GM18907 (cell line): ENCODE measurements at regions not wholly inside any gene's neighbourhood (a gene's known extent, or its start where the extent isn't known, plus 50 kb on each side); places are given as distances from the start of the nearest gene placed in this dataset.

Experiments used
- ATAC-seq: cut with Tn5 transposase; IDR thresholded peaks from one replicate; pipeline ENCODE4 v1.9.1; 2021; ENCODE audit warnings: mild to moderate bottlenecking, moderate library complexity; ENCODE audit not compliant: unreplicated experiment

DNA sequence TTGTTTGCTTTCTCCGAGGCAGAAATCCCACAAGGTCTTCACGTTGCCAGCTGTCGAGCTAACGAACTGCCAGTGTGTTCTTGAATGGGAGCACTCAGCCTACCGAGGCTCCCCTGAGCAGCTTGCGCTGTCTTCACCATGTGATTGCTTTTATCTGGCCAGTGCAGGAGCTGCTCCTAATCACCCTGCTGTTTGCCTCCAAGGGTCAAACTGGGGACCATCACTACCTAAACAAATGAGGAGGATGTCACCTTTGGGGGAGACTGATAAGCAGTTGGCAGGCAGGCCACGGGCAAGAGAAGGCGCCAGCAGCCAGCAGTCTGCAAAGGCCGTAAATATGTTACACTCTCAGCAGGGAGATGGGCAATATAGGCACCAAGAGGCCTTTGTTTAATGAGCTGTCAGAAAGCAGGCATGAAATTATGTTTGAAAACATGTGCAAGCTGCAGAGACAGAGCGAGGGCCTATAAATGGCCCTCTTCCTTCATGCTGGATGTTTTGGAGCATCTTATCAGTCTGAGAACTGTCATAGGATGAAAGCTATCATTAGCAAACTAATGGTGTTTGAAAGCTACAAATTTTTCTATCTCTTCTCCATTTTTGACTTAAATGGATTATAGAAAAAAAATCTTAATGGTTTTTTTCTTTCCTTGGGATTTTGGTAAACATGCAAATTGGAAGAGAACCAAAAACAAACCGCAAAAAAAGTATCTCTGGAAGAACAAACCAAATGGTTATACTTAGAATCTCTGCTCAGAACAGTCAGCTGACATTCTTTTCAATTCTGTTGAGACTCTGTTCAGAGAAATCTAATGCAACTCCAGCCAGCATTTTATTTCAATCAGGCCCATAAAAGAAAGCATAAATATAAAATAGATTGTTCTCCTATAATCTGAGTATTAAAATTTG lies 267.3 kb upstream of the NPVF start:
- no peak for ATAC-seq

DNA sequence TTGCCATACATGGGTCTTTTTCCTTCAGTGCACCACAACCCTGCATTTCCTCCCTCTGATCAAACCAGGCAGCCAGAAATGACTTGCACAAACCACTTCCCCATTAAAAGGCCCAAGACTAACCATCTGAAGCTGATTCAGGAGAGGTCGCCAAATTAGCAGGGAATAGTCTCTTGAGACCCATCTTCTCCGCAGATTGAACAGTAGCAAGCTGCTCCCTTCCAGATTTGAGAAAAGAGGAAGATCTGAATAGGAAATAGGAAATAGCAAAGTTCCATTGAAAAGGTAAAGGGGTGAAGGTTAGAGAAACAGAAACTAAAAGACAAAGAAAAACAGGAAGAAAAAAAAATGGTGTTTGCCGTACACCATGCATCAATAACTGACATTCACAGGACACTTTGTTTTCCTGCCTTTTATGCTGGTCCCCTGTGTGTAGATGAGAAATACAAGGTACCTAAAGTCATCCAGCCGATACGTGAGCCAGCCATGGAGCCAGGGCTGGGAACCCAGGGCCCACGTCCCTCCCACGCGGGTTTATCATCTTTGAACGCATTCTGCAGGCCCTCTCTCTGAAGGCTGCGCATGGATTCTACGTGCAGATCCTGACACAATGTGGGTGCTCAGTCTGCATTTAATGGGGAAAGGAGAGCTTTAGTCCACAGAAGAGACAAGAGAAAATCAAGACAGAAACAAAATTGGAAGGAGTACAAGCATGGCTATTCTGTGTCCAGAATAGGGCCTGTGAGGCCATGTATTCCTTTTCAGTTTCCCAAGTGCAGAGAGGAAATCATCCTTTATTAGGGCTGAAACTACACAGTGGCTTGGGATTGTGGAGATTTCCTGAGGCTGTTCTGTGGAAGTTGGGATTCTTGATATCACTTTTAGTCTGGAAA lies 268.4 kb upstream of the NPVF start:
- peak; percentile 86 for ATAC-seq

DNA sequence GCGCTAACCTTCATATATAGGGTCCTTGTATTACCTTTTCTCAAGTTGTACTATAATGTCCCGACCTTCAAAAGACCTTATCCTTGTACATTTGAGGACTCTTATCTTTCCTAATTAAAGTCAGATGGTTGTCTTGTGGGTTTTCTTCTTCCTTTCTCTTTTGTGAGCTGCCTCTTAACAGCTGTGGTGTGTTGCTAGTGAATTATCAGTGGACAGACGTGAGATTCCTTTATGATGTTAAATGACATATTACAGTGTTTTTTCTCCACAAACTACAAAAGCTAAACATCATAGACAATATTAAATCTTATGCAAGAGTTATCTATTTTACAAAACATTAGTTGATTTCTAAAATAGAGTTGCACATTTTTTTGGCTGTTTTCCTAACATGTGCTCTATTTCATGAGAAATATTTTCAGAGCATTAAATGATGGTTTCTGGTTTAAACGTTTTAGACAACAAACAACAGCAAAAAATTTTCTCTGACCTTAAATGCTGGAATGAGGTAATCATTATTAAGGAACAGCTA lies 272.2 kb upstream of the NPVF start:
- ATAC-seq: no peak

DNA sequence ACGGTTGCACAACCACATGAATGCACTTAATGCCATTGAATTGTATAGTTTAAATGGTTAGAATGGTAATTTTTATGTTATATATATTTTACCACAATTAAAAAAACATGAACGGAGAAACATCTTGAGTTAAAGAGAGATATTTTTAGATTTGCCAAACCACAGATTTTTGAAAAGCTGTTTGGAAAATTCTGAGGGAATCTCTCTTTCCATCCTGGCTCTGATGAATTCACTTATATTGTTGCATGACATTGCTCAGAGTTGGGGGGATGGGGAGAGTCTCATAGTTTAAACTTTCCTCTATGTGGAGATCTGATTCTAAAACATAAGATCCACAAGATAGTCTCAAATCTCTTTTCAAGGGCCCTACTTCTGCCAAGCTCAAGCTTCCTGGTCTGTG lies 275.0 kb upstream of the NPVF start:
- ATAC-seq: no peak

DNA sequence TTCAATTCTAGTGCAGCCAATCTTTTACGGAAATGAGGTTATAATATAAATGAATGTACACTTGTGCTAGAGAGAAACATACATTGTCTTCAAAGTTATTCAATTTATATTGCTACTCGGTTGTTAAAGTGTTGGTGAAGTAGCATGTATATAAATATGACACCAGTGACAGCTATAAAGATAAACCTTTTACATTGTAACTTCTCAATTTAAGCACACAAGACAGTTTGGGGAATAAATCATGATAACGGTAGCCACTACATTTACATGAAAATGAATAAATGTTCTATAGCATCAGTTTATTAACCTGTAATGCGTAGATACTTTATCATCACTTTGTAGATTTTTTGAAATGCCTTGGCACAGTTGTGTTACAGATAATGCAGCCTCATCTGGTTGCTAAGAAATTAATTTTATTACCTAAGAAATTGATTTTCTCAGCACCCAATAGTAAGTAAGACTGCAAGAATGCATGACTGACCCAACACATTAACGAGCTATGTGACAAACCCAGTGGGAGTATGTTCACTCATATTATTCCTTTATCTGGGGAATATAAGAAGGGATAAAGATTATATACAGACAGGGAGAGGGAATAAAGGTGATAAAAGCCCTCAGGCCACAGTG lies 283.9 kb upstream of the NPVF start:
- no peak for ATAC-seq

DNA sequence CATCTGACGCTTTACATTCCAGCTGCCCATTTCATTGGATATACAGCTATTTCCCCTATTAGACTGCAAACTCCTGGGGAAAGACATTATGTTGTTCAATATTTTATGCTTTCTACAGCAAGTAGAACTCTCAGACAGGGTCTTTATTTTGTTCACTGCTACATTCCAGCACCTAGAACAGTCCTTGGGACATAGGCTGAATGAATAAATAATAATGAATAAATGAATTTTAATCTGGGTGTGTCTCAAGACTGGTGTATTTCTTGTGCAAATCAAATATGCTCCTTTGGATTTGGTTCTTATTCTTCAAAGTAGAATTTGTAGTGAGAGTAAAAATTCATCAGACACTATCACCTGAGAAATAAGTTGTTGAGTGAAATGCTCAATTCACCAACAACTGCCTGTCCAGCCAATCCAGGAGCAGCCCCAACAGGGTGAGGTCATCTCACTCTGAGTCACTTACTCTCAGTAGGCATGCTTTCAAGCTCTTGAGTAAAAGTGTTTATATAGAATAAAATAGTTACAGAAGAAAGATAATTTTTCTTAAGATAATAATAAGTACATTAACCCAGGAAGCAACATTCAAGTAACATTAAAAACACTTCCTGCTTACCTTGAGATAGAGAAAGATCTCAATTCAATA lies 287.5 kb upstream of the NPVF start:
- ATAC-seq: no peak

DNA sequence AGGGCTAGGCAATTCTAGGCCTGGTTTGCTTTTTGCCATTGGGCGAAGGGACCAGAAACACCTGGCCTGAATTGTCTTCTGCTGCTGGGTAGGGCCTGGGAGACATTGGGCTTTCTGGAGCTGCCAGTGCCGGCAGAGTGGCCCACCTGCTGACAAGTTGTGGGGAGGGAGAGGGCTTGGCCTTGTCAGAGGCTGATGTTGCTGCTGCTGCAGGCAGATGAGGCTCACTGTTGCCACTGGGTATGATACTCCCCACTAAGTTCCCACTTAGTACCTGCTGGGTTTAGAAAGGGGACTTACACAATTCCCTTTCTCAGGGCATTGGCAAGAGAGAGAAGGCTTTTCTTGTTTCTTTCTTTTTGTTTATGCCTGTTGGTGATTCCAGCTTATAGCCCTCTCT lies 289.6 kb upstream of the NPVF start:
- ATAC-seq: no peak

DNA sequence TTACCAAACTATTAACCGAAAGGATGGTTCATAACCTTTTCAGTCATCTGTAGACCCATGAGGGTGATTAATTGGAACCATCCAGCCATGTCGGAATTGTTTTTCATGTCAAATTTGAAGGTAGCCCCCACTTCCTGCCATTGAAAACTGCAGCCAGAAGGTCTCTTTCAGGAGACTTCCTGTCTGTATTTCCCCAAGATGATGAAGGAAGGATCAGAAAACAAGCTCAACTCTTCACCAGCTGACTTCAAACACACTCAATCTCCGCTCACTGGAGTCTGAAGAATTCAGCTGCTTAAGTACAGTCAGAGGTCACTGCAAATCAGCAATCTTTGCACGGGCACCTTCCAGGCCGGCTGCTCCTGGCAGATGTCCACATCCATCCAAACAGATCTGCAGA lies 291.7 kb upstream of the NPVF start:
- no peak for ATAC-seq

DNA sequence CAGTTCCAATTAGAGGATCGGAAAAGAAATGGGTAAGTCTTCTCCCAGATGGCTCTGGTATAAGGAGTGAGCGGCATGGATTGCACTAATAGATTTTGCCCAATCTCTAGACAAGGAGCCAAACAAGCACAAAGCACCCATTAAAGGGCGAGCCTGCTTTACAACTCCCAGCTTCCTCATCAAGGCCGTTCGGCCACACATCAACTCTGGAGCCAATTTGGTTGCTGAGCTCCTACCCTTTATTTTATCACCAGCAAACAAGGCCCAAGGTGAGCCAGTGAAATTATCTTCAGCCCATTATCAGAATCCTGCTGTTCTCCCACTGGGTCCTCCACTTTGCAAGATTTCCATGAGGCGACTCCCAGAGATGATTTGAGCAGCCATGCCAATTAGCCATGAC lies 292.2 kb upstream of the NPVF start:
- no peak for ATAC-seq

DNA sequence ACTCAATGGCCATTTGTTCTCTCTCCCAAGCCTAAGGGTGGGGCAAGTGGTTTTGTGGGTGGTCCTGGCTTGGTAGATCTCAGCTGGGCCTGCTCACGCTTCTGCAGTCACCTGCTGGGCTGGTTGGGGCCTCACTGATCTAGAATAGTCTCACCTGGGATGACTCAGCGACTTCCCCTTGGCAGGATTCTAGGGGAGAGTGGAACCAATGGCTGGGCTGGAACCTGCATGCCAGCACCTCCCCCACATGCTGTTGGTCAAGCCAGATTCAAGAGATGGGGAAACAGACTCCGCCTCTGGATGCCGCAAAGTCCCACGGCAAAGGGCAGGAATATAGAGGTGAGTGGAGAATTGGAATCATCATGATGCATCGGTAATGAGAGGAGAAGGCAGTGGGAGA lies 292.9 kb upstream of the NPVF start:
- ATAC-seq: no peak

DNA sequence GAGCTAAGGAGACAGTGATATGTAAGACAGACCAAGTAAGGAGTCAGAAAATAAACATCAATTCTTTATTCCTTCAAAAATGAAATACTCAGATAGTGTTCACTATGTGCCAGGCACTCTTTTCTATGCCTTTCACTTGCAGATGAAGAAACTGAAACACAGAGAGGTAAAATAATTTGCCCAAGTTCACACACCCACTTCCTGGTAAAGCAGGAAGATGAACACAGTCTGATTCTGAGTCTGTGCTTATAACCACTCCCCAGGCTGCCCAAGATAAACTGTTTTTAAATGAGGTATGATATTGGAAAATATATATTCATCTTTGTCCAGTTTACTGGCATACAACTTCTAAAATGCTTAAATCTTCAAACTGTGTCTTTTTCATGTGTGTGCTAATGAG lies 294.4 kb upstream of the NPVF start:
- ATAC-seq: no peak

DNA sequence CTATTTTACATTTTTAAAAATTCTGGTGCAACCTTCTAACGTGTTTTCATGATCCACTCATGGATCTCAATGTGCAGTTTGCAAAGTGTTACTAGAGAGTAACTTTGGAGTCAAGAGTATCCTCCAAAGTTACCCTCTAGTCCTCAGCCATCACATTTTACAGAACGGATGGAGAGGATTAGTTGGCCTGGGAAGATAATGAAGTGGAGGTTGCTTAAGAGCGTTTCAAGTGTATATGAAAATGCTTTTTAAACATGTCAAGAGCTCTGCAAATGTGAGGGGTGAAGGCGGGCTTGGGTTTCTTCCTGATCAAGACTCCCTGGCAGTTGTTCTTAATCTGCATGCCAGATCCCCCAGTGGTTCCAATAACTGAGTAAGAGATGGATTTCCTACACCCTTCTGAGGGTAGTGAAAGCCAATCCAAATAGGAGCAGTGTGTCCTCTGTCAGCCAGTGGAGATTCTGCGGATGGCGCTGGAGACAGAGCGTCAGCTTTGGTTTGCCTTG lies 299.4 kb upstream of the NPVF start:
- no peak for ATAC-seq

DNA sequence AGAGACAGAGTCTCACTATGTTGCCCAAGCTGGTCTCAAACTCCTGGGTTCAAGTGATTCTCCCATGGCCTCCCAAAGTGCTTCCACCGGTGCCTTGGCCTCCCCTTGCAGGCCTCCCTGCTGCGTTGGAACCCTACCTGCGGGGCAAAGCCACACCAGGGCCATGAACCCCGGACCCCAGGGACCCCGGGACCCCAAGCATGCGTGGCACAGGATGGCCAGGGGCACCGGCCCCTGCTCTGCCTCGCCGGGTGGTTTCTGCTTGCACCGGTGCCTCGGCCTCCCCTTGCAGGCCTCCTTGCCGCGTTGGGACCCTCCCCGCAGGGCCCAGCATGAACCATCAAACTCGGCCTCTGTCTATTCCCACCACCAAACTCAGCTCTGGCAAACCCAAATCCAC lies 301.0 kb upstream of the NPVF start:
- ATAC-seq: no peak

DNA sequence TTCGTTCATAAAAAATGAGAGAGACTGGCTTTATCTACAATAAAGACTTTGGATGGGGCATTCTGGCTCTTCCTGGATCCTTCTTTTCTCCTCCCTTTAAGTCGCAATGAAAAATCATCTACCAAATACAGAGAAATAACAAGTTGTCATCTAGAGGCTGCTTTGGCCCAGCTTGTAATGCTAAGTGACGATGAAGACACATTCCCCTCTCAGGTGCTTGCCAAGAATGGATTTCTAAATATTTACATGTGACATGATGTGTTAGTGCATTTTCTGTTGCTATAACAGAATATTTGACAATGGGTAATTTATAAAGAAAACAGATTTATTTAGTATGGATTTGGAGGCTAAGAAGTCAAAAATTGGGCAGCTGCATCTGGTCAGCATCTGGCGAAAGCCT lies 308.6 kb upstream of the NPVF start:
- ATAC-seq: no peak

DNA sequence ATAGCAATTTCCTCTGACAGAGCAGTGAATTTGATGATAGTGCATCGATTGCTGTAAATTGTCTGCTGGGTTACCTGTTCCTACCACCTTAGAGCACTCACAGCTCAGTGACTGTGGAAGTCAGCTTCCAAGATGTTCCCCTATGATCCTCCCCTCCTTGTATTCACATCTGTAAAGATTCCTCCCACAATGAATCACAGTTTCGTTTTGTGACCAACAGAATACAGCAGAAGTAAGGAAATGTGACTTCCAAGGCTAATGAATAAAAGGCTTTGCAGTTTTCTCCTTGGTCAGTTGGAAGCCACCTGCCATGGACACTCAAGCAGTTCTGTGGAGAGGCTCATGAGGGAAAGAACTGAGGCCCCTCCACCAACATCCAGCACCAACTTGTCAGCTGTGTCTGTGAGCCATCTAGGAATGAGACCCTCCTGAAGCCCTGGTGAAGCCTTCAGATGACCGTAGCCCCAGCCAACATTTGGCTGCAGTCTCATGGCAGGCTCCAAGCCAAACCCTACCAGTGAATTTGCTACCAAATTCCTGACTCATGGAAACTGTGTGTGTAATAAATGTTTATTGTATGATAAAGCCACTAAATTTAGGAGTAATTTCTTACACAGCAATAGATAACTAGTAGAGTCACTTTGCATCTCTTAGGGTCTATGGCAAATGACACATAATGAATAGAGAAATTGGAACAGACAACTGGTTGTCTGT lies 309.5 kb upstream of the NPVF start:
- ATAC-seq: no peak

DNA sequence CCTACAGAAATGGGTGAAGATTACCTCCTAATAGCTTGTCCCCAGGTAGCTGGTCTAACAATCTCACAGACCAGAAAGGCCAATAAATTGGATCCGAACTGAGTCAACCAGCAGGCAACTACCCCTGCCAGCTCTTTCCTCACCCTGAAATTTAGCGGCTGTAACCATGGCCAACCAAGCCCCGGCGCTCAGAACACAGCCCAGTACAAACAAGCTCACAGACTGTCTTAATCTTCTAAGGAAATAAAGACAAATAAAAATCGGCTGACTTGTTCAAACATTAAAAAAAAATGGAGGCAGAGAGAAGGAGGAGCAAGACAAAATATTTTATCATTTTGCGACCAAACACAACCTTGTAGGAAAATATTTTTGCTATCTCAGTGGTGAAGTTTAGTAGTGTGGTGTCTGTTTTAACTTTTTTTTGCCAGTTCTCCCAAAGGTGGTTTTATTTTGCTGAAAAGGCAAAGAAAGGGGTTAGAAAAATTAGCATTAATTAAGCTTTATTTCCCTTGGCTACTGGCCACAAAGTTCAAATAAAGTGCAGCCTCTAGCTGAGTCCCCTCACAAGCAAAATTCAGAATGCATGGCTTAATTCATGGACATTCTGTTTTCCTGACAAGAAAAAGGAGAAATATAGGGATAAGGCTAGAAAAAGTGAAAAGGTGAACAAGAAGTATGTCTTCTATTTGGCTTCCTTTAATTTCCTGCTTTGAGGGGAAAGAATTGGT lies 313.0 kb upstream of the NPVF start:
- no peak for ATAC-seq

DNA sequence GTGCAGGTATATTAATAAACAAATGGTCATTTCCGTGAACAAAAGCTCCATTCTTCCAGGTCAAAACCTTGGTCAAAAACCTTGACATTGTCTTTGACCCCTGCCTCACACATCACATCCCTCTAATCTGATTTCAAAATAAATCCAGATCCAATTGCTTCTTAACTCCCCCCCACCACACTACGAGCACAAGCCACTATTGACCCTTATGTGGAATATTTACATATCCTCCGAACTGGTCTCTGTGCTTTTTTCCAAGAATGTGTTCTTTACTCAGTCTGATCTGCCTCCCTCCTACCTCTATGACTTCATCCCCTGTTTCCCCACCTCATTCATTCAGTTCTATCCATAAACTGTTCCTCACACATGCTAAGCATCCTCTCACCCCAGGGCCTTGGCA lies 313.6 kb upstream of the NPVF start:
- no peak for ATAC-seq

DNA sequence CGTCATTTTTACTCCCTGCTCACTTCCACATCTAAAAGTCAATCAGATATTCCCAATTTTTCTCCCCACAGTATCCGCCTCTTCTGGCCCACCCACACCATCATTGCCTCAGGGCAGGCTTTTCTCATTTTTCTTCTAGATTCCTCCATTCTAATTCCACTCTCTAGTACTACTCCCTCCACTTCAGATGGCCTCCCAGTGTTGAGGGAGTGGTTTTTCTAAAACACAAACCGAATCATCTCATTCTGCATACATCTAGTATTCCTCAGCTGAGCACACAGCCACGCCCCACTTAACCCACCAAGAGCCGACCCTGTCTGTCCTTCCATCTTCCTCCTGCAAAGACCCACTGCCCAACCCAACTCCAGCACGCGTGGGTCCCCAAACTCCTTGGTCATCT lies 314.9 kb upstream of the NPVF start:
- no peak for ATAC-seq

DNA sequence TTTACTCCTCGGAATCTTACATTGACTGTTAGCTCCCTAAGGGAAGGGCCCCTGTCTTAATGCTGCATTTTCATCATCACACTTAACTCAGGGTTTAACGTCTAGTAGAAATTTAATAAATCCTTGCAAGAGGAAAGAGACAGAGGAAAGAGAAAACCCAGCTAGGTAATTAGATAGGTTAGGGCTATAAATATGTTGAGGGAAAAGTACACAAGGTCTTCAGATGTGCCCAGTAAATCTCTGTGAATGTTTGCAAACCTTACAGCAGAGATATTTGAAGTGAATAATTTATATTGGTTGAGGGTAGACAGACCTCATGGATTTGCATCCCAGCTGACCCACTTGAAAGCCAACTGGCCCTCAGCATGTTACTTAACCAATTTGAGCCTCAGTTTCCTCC lies 315.5 kb upstream of the NPVF start:
- no peak for ATAC-seq
